Activated T-cell treated with anti-CD3 and anti-CD28 coated beads for 24 hours (primary cell): ENCODE measurements at regions not wholly inside any gene's neighbourhood (a gene's known extent, or its start where the extent isn't known, plus 50 kb on each side); places are given as distances from the start of the nearest gene placed in this dataset.
"Not testable (repeated sequence)": the region's sequence is repeated elsewhere in the genome, so short reads cannot be mapped to it uniquely, and the experiment has no call there.

Source experiments
- DNase-seq: peaks from one replicate; pipeline ENCODE4 v3.0.0-alpha.2; 2020; ENCODE audit warnings: low read depth

GRCh38 chr3:94607778-94608177, 544.9 kb downstream of the NSUN3 start:
- DNase-seq: no peak

- no peak for DNase-seq
Observed at GRCh38 chr3:94609908-94610307, 547.0 kb downstream of the NSUN3 start.

- no peak for DNase-seq
Observed at GRCh38 chr3:94611596-94611995, 548.7 kb downstream of the NSUN3 start.

- DNase-seq: no peak
Observed at GRCh38 chr3:94612631-94613030, 549.8 kb downstream of the NSUN3 start.

GRCh38 chr3:94614192-94614591, 551.3 kb downstream of the NSUN3 start:
- no peak for DNase-seq

GRCh38 chr3:94615275-94616065, 552.6 kb downstream of the NSUN3 start:
- no peak for DNase-seq

- no peak for DNase-seq
Observed at GRCh38 chr3:94616833-94617232, 554.0 kb downstream of the NSUN3 start.

- no peak for DNase-seq
Observed at GRCh38 chr3:94617312-94617711, 554.5 kb downstream of the NSUN3 start.

GRCh38 chr3:94619643-94620042, 556.8 kb downstream of the NSUN3 start:
- no peak for DNase-seq

GRCh38 chr3:94626573-94626972, 563.7 kb downstream of the NSUN3 start:
- no peak for DNase-seq

- no peak for DNase-seq
Observed at GRCh38 chr3:94627689-94628088, 564.8 kb downstream of the NSUN3 start.

GRCh38 chr3:94643400-94643799, 580.5 kb downstream of the NSUN3 start:
- DNase-seq: no peak

- no peak for DNase-seq
Observed at GRCh38 chr3:94645790-94646189, 582.9 kb downstream of the NSUN3 start.

GRCh38 chr3:94647131-94647530, 584.3 kb downstream of the NSUN3 start:
- DNase-seq: no peak

- not testable (repeated sequence) for DNase-seq
Observed at GRCh38 chr3:94648270-94649180, 585.7 kb downstream of the NSUN3 start.

GRCh38 chr3:94654096-94654495, 591.2 kb downstream of the NSUN3 start:
- no peak for DNase-seq

- no peak for DNase-seq
Observed at GRCh38 chr3:94665922-94666321, 603.1 kb downstream of the NSUN3 start.

- no peak for DNase-seq
Observed at GRCh38 chr3:94671078-94671477, 608.2 kb downstream of the NSUN3 start.

- DNase-seq: no peak
Observed at GRCh38 chr3:94673876-94674275, 611.0 kb downstream of the NSUN3 start.

GRCh38 chr3:94686208-94686607, 623.3 kb downstream of the NSUN3 start:
- no peak for DNase-seq

GRCh38 chr3:94693997-94694640, 631.3 kb downstream of the NSUN3 start:
- no peak for DNase-seq

- no peak for DNase-seq
Observed at GRCh38 chr3:94694894-94695293, 632.0 kb downstream of the NSUN3 start.

GRCh38 chr3:94704467-94704866, 641.6 kb downstream of the NSUN3 start:
- no peak for DNase-seq
